HG03025 (cell line): ENCODE measurements at regions not wholly inside any gene's neighbourhood (a gene's known extent, or its start where the extent isn't known, plus 50 kb on each side); places are given as distances from the start of the nearest gene placed in this dataset.
"Not testable (repeated sequence)": the region's sequence is repeated elsewhere in the genome, so short reads cannot be mapped to it uniquely, and the experiment has no call there.

ENCODE experiments used
- ATAC-seq: cut with Tn5 transposase; IDR thresholded peaks from one replicate; pipeline ENCODE4 v1.9.1; 2021; ENCODE audit warnings: mild to moderate bottlenecking, moderate library complexity; ENCODE audit not compliant: unreplicated experiment, low FRiP score

DNA sequence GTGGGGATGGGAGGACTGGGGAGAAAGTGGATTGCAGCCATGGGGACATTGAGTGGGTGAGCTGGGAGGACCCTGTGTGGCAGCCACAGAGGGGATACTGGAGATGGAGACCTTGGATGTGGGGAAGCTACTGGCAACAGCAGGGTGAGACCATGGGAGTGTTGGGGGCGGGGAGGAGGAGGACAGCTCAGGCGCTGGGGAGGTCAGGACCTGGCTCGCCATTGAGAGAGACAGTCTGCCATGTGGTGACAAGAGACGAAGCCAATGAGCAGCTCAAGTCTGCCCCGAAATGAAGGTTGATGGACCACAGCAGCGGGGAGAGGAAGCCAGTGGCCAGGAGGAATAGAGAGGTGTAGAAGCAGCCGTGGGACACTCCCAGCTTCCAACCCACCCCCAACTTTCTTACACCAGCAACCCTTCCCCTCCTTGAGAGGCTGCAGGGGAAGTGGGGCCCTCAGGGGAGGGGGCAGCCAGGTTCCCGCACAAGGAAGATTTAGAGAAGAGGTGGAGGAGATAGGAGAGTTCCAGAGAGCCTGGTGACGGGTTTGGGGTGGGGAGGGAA lies 118.1 kb downstream of the ASB7 start:
- ATAC-seq, result no peak

DNA sequence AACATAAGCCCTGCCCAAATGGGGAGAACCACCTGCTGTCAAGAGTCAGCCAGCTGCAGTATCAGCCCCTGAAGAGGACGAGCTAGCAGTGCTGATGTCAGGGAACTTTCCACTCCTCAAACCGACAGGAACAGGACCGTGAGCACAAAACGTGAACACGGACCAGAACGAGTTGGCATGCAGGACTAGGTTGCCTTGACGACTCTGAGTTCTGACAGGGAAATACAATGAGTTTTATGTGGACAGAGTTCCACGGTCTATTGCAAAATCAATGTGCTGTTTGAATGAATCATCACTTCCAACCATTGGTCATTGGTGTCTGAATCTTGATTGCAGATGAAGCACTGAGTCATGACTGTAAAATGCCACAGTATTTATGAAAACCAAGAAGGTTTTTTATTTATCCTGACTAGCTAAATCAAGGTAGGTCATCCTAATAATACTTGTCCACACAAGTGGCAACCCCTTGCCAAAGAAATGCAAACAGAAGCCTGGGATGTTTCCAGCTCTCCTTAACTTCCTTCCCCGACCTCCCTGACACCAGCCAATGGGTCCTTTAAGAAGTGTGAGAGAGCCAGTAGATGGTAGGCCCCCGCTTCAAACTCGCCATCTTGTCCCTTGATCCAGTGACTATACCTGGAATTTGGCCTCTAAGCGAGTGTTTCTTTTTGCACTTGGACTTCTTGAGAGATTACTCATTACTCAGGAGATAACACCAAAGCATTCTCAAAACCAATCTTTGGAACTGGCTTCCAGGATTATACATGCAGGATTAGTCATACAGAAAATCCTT lies 119.6 kb downstream of the ASB7 start:
- no peak for ATAC-seq

DNA sequence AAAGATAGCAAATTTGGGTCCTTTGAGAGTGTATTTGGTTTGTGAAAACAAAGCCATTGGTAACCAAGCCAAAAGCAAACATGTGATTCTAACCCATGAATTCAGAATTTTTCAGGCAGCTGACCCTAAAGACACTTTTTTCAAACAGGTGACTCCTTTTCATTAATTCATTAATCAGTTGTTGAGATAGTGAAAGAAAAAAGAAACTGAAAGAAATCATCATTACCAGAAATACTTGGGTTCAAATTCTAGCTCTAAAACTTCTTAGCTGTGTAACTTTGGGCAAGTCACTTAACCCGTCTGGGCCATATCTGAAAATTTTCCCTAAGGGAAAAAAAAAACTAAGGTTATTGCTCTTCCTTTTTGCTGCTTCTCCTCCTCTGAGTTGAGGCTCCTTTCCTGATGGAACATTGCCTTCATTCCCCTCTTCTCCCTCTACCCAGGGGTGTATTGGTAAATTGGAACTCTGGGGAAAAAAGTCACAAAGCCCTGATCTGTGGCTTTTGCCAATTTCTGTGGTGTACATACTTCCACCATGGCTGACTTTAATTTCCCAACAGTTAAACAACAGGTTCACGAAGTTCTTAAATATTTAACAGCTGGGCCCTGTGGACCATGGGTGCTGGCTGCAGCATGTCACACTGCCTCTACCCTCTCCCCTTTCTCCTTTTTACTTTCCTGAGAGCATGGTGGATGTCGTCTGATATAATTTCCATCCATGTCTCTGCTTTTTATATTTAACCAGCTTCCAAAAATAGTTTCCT lies 120.3 kb downstream of the ASB7 start:
- ATAC-seq, result no peak

DNA sequence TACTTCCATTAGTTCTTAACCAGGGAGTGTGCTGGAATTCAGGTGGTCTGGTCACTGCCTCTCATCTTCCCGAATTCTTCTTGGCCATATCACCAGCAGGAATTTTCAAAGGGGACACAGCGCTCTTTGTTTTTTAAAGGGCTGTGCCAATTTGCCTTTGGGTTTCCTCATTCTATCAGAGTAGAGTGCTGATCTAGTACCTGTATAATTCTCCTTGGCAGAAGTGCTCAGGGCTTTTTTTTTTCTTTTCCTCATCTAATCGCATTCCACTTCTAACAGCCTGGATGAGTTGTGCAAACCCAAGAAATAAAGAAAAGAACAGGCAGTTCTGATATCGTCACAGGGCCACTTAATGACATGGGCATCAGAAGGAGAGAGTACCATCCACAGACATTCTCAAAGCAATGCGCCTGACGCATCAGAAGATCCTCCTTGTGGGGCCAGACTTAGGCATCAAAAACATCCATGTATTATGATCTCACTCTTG lies 121.0 kb downstream of the ASB7 start:
- ATAC-seq, result no peak

DNA sequence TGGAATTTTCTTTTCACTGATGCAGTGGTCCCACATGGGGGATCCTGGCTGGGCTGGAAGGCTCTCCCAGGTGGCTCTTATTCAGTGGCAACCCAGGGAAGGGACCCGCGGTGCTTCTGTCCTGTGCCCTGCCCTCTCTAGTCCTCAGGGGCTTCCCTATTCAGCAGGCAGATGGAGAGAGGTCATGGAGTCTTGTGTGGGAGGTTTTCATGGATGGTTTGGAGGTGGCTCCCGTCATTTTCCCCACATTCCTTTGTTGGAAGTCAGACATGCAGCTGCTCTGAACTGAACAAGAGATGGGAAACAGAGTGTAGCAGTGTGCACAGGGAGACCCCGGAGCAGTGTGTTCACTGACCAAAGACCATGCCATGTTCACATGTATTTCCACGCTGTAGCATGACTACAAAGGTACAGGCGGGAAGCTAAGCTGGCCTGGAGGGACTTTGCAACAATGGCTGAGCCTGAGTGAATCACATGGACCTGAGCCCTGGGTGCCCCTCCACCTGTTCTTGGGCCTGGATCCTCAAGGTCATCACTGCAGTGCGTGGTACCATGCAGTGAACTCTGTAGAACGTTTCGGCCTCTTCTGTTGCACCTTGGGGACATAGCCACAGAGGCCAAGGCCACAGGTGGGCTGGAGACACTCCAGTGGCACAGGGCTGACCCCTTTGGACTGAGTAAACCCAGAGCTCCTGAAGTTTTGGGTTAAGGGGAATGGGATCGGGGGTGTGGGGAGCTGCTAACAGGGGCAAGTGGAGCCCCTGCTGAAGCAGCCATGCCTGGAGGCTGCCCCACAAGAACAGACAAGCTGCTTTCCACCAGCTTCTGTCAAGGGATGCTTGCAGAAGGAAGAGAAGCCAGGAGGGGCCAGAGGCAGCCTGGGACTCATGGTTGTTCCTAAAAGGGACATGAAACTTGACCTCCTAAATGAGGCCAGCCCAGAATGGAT lies 123.0 kb downstream of the ASB7 start:
- ATAC-seq, result no peak

DNA sequence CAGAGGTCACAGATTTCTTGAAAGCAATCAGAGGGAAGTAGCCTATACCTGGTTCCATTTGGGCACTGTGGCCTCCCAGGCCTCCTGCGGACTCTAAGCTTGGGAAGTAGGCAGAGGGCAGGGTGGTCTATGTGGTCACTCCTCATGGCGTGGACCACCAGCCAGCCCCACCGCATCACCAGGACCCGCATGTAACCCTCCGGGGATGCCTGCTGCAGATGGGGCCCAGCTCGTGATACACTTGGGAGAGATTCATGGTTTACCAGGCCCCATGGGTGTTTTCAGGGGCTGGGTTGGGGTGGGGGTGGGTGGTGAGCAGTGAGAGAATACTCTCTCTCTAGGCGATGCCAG lies 123.7 kb downstream of the ASB7 start:
- ATAC-seq, result no peak

DNA sequence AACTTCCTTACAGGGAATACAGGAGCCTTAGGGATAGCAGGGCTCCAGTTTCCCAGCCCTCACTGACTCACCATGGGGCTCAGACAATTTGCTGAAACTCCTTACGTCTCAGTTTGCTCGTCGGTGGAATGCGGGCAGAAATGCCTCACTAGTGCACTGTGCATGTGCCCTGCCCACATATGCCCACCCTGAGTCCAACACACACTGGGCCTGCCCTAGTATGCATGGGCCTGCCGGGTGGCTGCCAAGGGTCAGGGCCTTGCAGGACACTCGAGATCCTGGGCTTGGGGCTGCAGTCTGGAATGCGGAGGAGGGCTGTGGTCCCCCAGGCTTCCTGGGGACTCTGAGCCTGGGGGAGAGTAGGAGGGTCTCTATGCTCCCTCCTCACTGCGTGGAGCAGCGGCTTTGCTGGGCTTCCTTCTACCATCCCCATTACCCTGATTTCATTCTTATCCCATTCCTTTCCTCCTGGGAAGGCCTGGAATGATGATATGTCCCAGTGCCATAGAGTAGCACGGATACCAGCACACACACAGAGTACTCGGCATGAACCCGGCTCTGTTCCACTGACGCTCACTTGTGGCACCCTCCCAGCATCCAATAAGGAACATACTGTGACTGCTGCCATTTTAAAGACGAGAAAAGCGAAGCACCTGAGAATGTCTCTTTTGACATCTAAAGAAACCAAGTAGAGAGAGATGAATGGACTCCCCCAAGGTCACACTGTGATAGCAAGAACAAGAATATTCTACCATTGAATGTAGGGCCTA lies 124.2 kb downstream of the ASB7 start:
- no peak for ATAC-seq

DNA sequence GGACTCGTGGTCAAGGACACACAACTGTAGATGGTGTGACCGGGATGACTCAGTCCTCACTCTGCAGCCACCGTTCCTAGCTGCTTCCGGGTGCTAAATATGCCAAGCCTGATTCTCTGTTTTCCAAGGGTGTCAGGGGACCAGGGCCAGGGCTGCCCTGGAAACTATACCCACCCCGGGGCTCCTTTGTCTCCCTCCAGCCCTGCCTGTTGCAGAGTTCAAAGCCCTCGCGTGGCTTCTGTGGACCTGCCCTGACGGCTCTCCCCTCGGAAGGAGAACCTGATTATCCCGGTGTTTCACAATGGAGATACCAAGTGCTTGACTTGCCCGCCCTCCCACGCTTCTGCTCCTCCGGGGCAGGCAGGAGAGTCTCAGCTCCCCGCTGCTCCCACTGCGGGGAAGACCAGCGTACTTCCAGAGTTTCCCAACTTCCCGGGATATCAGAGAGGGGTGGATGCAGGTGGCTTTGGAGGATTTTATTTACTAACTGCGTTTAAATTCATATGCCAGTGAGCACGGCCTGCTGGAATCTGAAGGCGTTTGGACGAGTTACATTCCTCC lies 125.0 kb downstream of the ASB7 start:
- no peak for ATAC-seq

DNA sequence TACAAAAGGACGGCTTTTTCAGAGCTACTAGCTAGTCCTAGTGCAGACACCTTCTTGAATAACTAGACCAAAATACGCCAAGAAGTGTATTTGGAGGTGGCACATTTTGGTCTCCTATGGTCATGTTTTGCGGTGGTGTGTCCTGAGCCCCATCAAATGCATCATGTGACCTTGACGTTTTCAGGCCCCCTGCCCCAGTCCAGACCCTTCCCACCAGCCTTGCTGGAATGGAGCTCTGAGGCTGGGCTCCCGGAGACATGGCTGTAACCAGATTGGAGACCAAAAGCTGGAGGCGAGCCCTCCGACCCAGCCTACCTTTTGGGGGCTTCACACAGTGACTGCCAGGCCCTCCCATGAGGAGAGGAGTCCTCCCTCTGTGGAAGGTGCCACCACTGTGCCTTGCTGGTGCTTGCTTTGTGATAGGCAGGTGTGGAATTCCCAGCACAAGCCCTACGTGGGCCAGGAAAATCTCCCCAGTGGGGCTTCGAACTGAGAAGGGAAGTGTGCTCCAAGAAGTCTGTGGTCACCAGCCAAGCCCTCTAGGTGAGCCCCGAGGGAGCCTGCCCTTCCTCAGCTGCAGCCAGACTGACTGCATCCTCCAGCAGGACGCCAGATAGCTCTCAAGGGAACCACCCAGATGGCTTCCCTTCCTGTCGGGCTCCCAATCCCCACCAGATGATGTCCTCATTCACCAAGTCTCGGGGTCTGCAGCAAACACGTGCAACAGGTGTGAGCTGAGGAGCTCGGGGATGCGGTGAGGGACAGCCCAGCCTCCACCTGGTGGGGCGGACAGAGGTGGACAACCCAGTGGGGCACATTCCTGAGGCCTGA lies 126.2 kb downstream of the ASB7 start:
- ATAC-seq, result no peak

DNA sequence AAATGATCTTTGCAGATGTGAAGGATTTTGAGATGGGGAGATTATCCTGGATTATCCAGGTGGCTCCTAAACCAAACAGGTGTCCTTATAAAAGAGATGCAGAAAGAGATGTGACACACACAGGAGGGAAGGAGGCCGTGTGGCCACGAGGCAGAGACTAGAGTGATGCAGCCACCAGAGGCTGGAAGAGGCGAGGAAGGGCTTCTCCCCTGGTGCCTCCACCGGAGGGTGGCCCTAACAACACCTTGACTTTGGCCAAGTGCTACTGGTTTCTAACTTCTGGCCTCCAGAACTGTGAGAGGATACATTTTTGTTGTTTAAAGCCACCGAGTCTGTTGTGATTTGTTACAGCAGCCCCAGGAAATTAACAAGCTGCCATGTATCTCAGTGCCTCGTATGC lies 127.1 kb downstream of the ASB7 start:
- ATAC-seq, result no peak

DNA sequence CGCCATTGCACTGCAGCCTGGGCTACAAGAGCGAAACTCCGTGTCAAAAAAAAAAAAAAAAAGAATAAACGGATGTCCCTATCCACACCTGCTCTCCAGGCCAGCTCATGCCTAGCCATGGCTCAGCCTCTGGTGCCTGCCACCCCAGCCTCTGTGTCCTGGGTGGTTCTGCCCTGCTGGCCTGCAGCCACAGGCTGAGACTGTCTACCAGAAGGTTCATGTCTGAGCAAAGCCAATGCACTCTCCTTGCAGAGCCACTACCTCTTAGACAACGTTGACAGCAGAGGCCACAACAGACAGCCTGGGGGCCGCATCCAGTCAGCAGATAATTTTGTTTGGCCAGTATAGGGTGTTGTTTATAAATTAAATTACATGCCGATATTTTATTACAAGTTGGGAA lies 127.7 kb downstream of the ASB7 start:
- no peak for ATAC-seq

DNA sequence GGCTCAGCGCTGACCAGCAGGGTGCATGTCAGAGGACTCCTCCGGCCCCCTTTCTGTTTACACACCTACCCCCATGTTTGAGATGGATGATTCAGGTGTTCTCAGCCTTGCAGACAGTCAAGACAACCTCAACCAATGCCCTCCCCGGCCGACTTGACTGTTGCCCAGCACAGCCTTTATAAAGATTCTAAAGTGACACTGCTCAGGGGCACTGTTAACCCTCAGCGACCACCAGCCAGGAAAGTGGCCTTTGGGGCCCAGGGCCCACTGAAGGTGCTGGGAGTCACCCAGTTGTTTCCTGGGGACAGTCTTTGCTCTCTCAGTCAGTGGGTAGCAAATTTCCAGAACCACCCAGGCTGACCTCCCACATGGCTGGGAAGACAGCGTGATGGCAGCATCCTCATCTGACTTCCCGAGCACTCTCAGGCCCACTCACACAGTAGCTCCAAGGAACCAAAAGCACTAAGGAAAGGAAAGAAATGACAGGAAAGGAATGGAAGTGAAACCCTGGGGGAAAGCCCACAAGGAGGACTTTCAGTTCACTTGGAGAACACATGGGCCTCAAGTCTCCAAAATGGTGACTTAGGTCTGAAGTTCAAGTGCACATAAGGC lies 128.4 kb downstream of the ASB7 start:
- no peak for ATAC-seq

DNA sequence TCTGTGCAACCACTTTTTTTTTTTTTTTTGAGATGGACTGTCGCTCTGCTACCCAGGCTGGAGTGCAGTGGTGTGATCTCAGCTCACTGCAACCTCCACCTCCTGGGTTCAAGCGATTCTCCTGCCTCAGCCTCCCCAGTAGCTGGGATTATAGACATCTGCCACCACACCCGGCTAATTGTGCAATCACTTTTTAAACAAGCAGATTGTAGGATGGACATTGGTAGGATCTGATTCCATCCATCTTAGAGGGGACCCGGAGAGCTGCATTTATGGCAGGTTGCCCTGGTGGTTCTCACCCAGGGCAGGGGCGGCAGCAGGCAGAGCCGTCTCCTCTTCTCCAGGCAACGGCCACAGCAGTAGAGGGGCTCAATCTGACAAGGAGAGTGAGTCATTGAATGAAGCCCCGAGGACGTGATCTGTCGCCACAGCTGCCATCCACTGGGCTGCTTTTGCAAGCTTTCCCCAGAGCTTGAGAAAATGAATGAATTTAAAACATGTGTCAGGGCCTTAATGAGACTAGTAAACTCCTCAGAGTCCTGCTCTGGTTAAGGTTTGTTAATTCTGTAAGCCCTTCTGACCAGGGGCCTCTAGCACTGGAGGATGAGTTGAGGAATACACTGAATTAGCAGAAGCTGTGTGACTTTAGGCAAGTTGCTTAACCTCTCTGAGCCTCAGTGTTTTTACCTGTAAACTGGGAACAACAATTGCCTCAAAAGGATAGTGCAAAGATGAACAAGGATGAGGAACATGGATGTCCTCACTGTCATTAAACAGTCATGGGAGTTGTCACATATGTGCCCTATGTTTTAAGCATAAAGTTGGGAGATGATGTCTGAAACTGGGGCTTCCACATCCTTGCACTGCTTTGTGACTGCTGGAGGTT lies 129.1 kb downstream of the ASB7 start:
- ATAC-seq, result no peak

DNA sequence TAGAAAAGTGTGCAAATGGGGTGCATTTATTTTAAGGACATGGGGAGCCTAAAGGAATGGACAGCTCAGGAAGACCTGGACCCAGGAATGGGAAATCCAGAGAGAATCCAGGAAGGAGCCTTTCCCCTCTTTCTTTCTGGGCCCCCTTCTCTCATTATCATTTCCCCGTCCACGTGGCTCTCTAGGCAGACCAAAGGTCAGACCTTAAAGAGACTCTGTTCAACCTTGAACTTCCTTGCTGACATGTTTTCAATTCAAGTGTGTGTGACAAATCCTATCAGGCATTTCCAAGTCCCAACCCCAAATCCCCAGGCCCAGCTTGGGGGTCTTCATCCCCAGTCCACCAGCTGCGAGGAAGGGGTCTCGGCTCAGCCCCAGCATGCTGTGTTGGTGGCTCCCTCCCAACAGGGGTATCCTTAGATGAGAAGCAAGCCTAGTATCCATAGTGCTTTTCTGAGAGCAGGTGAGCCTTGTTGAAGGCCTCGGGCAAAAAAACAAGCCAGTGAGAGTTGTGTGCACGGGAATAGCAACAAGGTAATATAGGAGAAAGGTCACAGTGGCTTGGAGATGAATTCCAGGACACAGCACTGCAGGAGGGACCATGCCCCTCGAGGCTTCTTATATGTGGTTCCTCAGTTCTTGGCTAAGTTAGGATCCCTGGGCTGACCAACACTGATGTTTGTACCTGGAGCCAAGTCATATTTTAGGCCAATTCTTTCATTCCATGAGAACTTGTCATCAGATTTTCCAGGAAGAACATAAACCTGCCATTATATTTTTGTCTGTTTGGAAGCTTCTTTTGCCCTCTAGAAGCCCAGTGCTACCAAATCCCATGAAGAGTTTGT lies 130.0 kb downstream of the ASB7 start:
- ATAC-seq, result no peak

DNA sequence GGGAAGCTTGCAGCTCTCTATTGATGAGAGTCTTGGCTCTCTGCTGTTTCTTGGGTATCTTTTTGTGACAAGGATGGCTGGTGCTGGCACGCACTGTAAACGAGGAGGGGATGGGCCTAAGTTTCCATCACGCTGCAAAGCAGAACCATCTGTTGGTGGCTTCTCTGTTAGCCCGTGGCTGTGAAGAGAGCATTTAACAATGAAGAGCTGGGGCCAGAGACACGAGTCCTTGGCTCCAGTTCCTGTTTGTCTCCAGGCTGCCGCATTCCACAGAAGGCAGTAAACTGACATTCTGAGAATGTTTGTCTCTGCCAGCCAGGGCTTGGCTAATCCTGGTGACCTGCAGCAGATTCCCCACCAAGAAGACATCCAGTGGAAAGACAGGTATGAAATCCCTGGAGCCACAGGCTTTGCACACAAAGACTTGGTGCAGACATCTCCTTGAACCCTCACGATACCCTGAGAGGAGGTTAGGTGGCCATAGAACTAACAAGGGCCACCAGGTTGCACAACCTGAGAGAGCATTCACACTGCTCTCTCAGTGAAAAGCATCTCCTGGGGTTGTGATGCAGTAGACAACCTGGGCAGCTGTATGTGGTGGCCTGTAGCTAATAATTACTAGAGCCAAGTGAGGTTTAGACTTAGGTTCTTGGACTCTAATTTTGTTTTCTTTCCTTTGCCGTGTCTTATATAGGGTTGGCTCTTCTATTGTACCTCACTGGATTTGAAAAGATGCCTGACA lies 130.9 kb downstream of the ASB7 start:
- ATAC-seq, result no peak

DNA sequence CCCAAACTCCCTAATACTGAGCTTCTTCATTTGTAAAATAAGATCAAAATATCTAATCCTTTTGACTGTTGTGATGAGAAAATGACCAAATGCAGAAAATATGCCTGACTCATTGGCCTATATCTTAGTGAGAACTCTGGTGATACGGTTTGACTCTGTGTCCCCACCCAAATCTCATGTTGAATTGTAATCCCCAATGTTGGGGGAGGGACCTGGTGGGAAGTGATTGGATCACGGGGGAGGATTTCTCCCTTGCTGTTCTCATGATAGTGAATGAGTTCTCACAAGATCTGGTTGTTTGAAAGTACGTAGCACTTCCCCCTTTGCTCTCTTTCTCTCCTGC lies 131.4 kb downstream of the ASB7 start:
- not testable (repeated sequence) for ATAC-seq
